22Rv1 (cell line): ENCODE measurements at regions not wholly inside any gene's neighbourhood (a gene's known extent, or its start where the extent isn't known, plus 50 kb on each side); places are given as distances from the start of the nearest gene placed in this dataset.
"Not testable (repeated sequence)": the region's sequence is repeated elsewhere in the genome, so short reads cannot be mapped to it uniquely, and the experiment has no call there.

ENCODE experiments used
- CTCF ChIP-seq: fragments of 450-650 bp; IDR thresholded peaks from 2 replicates; pipeline ENCODE4 v1.5.1; 2017; ENCODE audit warnings: mild to moderate bottlenecking
- ZFX ChIP-seq: fragments of 450-650 bp; IDR thresholded peaks from 2 replicates; pipeline ENCODE4 v1.6.1; 2017; ENCODE audit warnings: antibody characterized with exemption, borderline replicate concordance

GRCh38 chrX:99234384-99234783 is 1175.7 kb downstream of the PCDH19 start:
- not testable (repeated sequence) for TF ChIP-seq CTCF, ZFX
